H54 (cell line): ENCODE measurements at regions not wholly inside any gene's neighbourhood (a gene's known extent, or its start where the extent isn't known, plus 50 kb on each side); places are given as distances from the start of the nearest gene placed in this dataset.

Experiments used
- DNase-seq: peaks from one replicate; pipeline ENCODE4 v3.0.0; 2011; ENCODE audit warnings: low spot score, mixed read lengths; ENCODE audit not compliant: insufficient read length
- FAIRE-seq: peaks from 3 replicates; lab custom pipeline; 2011; peaks lifted over from hg19 to GRCh38; lab: Jason Lieb, UNC
- POLR2A ChIP-seq: IDR thresholded peaks from 2 replicates; pipeline ENCODE4 v1.6.1; 2011; ENCODE audit warnings: low read depth, mild to moderate bottlenecking, low read length

DNA sequence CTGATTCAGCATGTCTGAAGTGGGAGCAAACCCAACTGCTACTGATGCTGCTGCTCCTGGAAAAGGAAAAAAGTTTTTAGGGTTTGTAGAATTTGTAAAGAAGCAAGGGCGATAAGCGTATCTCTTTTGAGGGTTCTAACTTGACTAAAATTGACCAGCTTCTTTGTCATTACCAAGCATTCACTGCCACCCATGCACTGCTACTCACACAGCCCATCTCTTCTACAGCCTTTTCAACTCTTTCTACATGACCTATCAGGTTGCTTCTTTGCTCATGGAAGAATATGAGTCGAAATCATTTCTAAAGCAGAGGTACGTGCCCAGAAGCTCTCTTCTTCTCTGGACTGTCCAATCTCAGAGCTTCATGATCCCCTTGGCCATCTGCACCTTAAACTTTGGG is 570.9 kb downstream of the EPHA7 start:
- DNase-seq (no peak), FAIRE-seq (no peak)
- no peak for TF ChIP-seq POLR2A

DNA sequence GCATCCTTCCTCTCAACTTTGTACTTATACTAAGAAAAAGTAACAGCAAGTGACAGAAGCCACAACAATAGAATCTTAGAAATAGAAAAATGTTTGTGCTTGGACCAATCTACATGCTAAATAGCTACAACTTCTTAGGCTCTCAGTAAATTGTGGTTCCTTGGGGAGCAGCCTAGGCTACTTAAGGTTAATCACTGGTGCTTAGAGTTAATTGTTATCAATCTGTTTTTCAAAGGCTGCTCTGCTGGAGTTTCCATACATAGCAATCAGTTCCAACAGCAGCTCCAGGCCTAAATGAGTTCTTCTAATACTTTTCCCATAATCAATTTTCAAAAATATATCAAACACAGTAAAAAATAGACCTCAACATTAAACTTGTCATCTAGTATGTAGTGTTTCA is 571.4 kb downstream of the EPHA7 start:
- no peak for FAIRE-seq
- DNase-seq, result no peak
- no peak for TF ChIP-seq POLR2A

DNA sequence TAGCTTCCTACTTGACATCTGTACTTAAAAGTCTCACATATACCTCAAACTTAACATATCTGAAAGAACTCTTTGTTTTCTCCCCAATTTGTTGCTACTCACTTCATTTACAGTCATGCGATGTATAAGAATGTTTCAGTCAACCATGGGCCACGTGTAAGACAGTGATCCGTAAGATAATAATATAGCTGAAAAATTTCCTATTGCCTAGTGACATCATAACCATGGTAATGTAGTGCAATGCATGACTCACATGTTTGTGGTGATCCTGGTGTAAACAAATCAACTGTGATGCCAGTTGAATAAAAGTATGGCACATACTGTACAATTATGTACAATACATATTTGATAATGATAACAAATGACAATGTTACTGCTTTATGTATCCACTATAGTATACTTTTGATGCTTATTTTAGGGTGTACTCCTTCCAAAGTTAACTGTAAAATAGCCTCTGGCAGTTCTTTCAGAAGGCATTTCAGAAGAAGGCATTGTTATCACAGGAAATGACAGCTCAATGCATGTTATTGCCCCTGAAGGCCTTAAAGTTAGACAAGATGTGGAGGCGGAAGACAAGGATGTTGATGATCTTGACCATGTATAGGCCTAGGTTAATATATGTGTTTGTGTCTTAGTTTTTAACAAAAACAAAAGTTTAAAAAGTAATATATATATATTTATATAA is 579.0 kb downstream of the EPHA7 start:
- FAIRE-seq, result no peak

DNA sequence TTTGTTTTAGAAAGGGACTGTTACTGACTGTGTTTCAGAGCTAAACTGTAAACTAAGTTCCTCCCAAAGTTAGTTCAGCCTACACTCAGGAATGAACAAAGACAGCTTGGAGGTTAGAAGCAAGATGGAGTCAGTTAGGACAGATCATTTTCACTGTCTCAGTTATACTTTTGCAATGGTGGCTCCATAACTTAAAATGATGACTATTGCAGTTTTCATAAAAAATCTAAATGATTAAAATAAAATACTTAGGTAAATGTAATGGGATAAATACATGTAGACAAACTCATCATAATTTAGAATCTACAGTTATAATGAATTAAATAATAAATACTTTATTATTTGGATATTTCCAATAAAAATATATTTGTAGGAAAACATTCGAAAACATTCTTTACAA is 590.6 kb downstream of the EPHA7 start:
- DNase-seq, result no peak
- TF ChIP-seq POLR2A, result no peak
- no peak for FAIRE-seq

More for the DNA sequence above, 579.0 kb downstream of the EPHA7 start:
- no peak for DNase-seq
- no peak for TF ChIP-seq POLR2A

GRCh38 chr6:92827104-92827503 is 592.3 kb downstream of the EPHA7 start:
- DNase-seq, result no peak
- FAIRE-seq, result no peak
- TF ChIP-seq POLR2A, result no peak

DNA sequence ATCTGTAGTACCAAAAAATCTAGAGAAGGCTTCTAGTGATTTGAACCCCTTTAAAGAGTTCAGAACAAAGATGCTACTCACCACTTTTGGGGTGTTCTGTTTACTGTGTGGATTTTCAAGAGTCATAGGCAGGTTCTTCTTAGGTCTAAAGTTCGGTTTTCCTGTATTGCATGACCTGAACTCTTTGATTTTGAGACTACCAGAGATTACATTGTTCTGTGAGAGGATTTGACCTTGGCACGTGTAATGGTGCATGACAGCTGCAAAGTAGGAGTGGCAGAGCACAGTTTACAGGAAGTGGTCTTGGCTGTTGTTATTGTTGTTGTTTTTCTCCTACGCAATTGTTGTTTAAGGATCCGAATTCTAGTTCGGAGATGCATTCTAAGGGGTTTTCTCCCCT is 592.7 kb downstream of the EPHA7 start:
- TF ChIP-seq POLR2A, result no peak
- DNase-seq (no peak), FAIRE-seq (no peak)

DNA sequence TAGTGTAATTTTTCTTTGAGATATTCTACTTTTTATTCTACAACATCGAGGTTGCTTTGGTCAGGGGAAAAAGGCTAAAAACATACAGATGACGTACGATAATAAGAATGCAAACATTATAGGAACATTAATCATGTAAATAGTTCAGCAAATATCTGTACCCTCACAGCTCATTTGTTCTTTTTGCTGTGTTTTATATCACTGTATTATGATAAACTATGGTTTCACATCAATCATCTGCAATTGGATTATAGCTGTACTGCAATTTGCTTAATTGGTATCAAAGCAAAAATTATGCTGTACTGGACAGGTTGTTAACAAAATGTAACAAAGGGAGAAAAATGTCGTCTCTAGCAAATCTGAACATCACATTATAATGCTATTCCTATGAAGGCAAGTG is 597.1 kb downstream of the EPHA7 start:
- no peak for FAIRE-seq
- no peak for DNase-seq
- TF ChIP-seq POLR2A, result no peak

GRCh38 chr6:92820601-92821000 is 598.8 kb downstream of the EPHA7 start:
- no peak for TF ChIP-seq POLR2A
- DNase-seq (no peak), FAIRE-seq (no peak)

- no peak for TF ChIP-seq POLR2A
- DNase-seq, result peak; percentile 2
- FAIRE-seq, result no peak
Observed at GRCh38 chr6:92810913-92811312, 608.4 kb downstream of the EPHA7 start.

GRCh38 chr6:92806254-92806653 is 613.1 kb downstream of the EPHA7 start:
- DNase-seq (no peak), FAIRE-seq (no peak)
- TF ChIP-seq POLR2A, result no peak

DNA sequence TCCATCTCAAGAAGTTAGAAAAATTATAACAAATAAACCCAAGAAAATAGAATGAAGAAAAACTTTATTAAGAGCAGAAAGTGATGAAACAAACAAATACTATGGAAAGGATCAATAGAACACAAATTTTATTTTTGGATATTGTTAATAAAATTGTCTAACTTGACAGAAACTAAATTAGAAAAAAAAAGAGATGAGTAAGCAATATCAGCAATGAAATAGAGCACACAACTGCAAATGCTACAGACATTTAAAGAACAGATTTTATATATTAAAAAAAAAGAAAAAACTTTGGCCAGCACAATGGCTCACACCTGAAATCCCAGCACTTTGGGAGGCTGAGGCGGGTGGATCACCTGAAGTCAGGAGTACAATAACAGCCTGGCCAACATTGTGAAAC is 628.0 kb downstream of the EPHA7 start:
- DNase-seq (no peak), FAIRE-seq (no peak)
- no peak for TF ChIP-seq POLR2A

GRCh38 chr6:92790381-92790780 is 629.0 kb downstream of the EPHA7 start:
- TF ChIP-seq POLR2A, result no peak
- DNase-seq (no peak), FAIRE-seq (no peak)

- FAIRE-seq, result no peak
- no peak for DNase-seq
- no peak for TF ChIP-seq POLR2A
Observed at GRCh38 chr6:92784235-92784634, 635.1 kb downstream of the EPHA7 start.

DNA sequence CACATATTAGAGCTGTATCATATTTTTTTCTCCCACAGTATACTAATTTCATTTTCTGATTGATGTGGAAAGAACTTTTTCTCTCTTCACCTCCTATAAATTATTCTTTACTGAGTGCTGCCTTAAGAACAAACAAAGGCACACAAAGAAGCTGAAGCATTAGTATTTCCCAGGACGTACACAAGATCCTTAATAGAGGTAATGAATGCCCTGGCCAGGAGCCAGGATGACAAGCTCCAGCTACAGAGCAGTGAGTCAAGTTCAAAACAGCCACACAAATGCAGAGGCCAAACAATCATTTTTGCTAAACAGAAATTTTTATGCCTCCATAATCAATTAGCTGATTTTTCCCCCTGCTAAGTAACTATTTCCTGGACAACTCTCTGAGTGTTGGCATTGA is 639.6 kb downstream of the EPHA7 start:
- FAIRE-seq (no peak), DNase-seq (no peak)
- no peak for TF ChIP-seq POLR2A

- no peak for FAIRE-seq
- DNase-seq, result no peak
- no peak for TF ChIP-seq POLR2A
Observed at GRCh38 chr6:92777146-92777740, 642.1 kb downstream of the EPHA7 start.
